Fibroblast of lung (primary cell): ENCODE measurements at regions not wholly inside any gene's neighbourhood (a gene's known extent, or its start where the extent isn't known, plus 50 kb on each side); places are given as distances from the start of the nearest gene placed in this dataset.

Source experiments
- EZH2 ChIP-seq: IDR thresholded peaks from 2 replicates; pipeline ENCODE4 v1.5.1; 2012; ENCODE audit warnings: low read length, control low read depth, mild to moderate bottlenecking; ENCODE audit errors: missing control alignments
- TF ChIP-seq, protein P1 (sequence below), 2 donors: IDR thresholded peaks in 1 of 2; conservative IDR thresholded peaks in 1 of 2; 1 replicate in 1 of 2; 2 replicates in 1 of 2; pipeline ENCODE4 v1.5.1; 2011 to 2012; ENCODE audit warnings: low read length in 2 of 2, control low read depth in 1 of 2, inconsistent platforms in 1 of 2, low read depth in 1 of 2, mild to moderate bottlenecking in 1 of 2

DNA sequence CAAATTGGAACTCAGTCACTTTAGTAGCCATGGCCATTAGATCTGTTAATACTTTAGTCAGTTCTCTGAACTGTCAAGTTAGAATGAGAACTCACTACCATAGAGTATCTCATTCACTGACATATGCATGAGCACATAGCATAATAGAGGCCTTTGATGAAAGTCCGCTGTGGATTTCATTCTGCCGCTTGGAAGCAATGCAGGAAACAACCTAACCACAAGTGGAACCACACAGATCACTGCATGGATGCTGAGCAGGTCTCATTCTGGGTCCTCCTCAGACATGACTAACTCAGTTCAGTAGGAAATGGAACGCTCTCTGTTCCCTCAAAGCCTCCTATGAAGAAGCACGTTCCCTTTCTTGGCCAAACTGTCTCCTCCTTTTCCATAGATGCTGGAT lies 1624.8 kb upstream of the TENM3 start:
- TF ChIP-seq, protein P1, sequence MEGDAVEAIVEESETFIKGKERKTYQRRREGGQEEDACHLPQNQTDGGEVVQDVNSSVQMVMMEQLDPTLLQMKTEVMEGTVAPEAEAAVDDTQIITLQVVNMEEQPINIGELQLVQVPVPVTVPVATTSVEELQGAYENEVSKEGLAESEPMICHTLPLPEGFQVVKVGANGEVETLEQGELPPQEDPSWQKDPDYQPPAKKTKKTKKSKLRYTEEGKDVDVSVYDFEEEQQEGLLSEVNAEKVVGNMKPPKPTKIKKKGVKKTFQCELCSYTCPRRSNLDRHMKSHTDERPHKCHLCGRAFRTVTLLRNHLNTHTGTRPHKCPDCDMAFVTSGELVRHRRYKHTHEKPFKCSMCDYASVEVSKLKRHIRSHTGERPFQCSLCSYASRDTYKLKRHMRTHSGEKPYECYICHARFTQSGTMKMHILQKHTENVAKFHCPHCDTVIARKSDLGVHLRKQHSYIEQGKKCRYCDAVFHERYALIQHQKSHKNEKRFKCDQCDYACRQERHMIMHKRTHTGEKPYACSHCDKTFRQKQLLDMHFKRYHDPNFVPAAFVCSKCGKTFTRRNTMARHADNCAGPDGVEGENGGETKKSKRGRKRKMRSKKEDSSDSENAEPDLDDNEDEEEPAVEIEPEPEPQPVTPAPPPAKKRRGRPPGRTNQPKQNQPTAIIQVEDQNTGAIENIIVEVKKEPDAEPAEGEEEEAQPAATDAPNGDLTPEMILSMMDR (conservative IDR thresholded peaks at IDR 0.05 in 1 of 2, IDR thresholded peaks at IDR 0.05 in 1 of 2; ENCODE audit: low read depth in 1 of 2, low read length in 2 of 2) = no peak
- no peak for TF ChIP-seq EZH2
